MM.1S (cell line): ENCODE measurements at regions not wholly inside any gene's neighbourhood (a gene's known extent, or its start where the extent isn't known, plus 50 kb on each side); places are given as distances from the start of the nearest gene placed in this dataset.
A peak's percentile ranks its signal among the peaks of the same experiment; 100 is the strongest.

Experiments used
- DNase-seq: peaks from one replicate; pipeline ENCODE4 v3.0.0-alpha.2; 2015
- H2AFZ ChIP-seq: fragments of 300-600 bp; sonication (generic); 2 replicates; pipeline ENCODE4 v1.6.0; 2016; ENCODE audit warnings: antibody characterized with exemption, low read length
- H3F3A ChIP-seq: fragments of 300-600 bp; sonication (generic); 2 replicates; pipeline ENCODE4 v1.6.1; 2016; ENCODE audit warnings: mild to moderate bottlenecking, antibody characterized with exemption, low read length, moderate library complexity, mixed read lengths; ENCODE audit not compliant: insufficient read depth
- H3K27ac ChIP-seq: fragments of 300-600 bp; sonication (generic); 2 replicates; pipeline ENCODE4 v1.5.1; 2016; ENCODE audit warnings: mild to moderate bottlenecking, low read length
- H3K27me3 ChIP-seq: fragments of 300-600 bp; sonication (generic); replicated peaks from 2 replicates; pipeline ENCODE4 v1.6.0; 2016; ENCODE audit warnings: low read length; ENCODE audit not compliant: insufficient read depth
- H3K36me3 ChIP-seq: fragments of 300-600 bp; sonication (generic); replicated peaks from 2 replicates; pipeline ENCODE4 v1.6.1; 2016; ENCODE audit warnings: mild to moderate bottlenecking, low read length, mixed read lengths; ENCODE audit not compliant: insufficient read depth
- H3K4me1 ChIP-seq: fragments of 300-600 bp; sonication (generic); 2 replicates; pipeline ENCODE4 v1.6.1; 2016; ENCODE audit warnings: low read length, mixed read lengths
- H3K4me2 ChIP-seq: fragments of 300-600 bp; sonication (generic); 2 replicates; pipeline ENCODE4 v1.6.0; 2016; ENCODE audit warnings: low read depth, low read length
- H3K4me3 ChIP-seq: fragments of 300-600 bp; sonication (generic); 2 replicates; pipeline ENCODE4 v1.5.1; 2016; ENCODE audit warnings: low read length, mixed read lengths
- H3K79me2 ChIP-seq: fragments of 300-600 bp; sonication (generic); 2 replicates; pipeline ENCODE4 v1.6.1; 2016; ENCODE audit warnings: mixed run types, low read length, mixed read lengths
- H3K9ac ChIP-seq: fragments of 300-600 bp; sonication (generic); 2 replicates; pipeline ENCODE4 v1.6.1; 2016; ENCODE audit warnings: low read length, mixed read lengths
- H3K9me2 ChIP-seq: fragments of 300-600 bp; sonication (generic); replicated peaks from 2 replicates; pipeline ENCODE4 v1.6.1; 2016; ENCODE audit warnings: mild to moderate bottlenecking, low read length, mixed read lengths; ENCODE audit not compliant: insufficient read depth
- H3K9me3 ChIP-seq: fragments of 300-600 bp; sonication (generic); replicated peaks from 2 replicates; pipeline ENCODE4 v1.6.1; 2016; ENCODE audit warnings: mild to moderate bottlenecking, low read length, mixed read lengths; ENCODE audit not compliant: insufficient read depth
- H4K20me1 ChIP-seq: fragments of 300-600 bp; sonication (generic); 2 replicates; pipeline ENCODE4 v1.6.1; 2016; ENCODE audit warnings: mild to moderate bottlenecking, low read length, moderate library complexity, mixed read lengths; ENCODE audit not compliant: insufficient read depth
- EZH2 ChIP-seq: fragments of 300-600 bp; sonication (generic); optimal IDR thresholded peaks from 2 replicates; pipeline ENCODE3; 2017; ENCODE audit warnings: low read depth, mild to moderate bottlenecking, antibody characterized with exemption, low read length, mixed read lengths
- EZH2phosphoT487 ChIP-seq: fragments of 300-600 bp; sonication (generic); IDR thresholded peaks from 2 replicates; pipeline ENCODE4 v1.6.1; 2018; ENCODE audit warnings: antibody characterized with exemption, low read length
- TF ChIP-seq, protein P1 (sequence below): fragments of 300-600 bp; sonication (generic); IDR thresholded peaks from 2 replicates; pipeline ENCODE4 v1.5.1; 2016; ENCODE audit warnings: antibody characterized with exemption, low read length, mixed read lengths

DNA sequence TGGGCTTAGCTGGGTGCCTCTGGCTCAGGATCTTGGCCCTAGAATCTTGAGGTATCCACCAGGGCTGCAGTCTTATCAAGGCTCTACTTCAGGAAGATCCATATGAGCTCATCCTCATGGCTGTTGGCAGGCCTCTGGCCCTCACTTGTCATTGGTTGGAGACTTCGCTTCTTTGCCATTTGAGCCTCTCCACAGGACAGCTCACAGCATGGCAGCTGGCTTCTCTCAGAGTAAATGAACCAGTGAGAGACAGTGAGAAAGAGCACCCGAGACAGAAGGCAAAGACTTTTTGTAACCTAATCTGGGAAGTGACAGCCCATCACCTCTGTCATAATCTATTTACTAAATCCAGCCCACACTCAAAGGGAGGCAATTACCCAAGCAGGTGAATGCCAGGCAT, 236.8 kb downstream of the GPAT3 start:
- no peak overlapping the region for H2AFZ ChIP-seq
- H4K20me1 ChIP-seq: no peaks in the 10 kb centered on the region
- no peak for TF ChIP-seq EZH2phosphoT487
- TF ChIP-seq, protein P1, sequence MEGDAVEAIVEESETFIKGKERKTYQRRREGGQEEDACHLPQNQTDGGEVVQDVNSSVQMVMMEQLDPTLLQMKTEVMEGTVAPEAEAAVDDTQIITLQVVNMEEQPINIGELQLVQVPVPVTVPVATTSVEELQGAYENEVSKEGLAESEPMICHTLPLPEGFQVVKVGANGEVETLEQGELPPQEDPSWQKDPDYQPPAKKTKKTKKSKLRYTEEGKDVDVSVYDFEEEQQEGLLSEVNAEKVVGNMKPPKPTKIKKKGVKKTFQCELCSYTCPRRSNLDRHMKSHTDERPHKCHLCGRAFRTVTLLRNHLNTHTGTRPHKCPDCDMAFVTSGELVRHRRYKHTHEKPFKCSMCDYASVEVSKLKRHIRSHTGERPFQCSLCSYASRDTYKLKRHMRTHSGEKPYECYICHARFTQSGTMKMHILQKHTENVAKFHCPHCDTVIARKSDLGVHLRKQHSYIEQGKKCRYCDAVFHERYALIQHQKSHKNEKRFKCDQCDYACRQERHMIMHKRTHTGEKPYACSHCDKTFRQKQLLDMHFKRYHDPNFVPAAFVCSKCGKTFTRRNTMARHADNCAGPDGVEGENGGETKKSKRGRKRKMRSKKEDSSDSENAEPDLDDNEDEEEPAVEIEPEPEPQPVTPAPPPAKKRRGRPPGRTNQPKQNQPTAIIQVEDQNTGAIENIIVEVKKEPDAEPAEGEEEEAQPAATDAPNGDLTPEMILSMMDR: no peak
- no peak for TF ChIP-seq EZH2
- no peak for DNase-seq
- no peaks in the 10 kb centered on the region for H3K9me2 ChIP-seq
- H3K79me2 ChIP-seq: no peaks in the 10 kb centered on the region
- H3K27me3 ChIP-seq: no peaks in the 10 kb centered on the region
- H3K4me1 ChIP-seq: no peaks in the 10 kb centered on the region
- no peaks in the 10 kb centered on the region for H3K36me3 ChIP-seq
- H3K27ac ChIP-seq: no peak overlapping the region
- no peaks in the 10 kb centered on the region for H3F3A ChIP-seq
- no peak overlapping the region for H3K9ac ChIP-seq
- H3K9me3 ChIP-seq: no peaks in the 10 kb centered on the region
- no peak overlapping the region for H3K4me3 ChIP-seq
- no peak overlapping the region for H3K4me2 ChIP-seq

DNA sequence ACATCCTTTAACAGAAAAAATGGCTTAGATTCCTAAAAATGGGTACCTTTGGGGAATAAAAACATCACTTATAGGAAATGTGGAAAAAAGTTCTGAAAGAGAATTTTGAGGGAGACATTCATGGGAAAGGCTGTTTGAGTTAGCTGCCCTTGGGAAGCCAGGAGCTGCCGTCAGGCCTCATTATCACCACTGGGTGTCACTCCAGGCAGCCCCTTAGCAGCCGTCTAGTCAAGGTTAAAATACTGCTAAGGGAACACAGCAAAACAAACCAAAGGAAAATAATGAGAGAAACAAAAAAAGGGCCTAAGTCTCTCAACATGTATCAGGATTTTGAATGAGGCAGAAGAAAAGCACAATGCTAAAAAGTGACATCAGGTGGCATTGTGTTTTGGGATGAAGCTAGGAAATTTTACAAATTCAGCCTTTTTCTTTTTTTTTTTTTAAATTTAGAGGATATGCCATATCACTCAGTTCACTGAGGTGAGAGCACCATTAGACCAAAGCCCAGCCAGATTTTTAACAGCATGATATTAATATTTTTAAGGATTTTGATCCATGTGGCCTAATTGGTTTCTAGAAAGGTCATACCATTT, 235.3 kb downstream of the GPAT3 start:
- H4K20me1 ChIP-seq: no peaks in the 10 kb centered on the region
- no peaks in the 10 kb centered on the region for H3K27me3 ChIP-seq
- H2AFZ ChIP-seq: no peak overlapping the region
- H3K9me3 ChIP-seq: no peaks in the 10 kb centered on the region
- no peaks in the 10 kb centered on the region for H3K4me1 ChIP-seq
- H3K9ac ChIP-seq: no peak overlapping the region
- H3K9me2 ChIP-seq: no peaks in the 10 kb centered on the region
- H3K36me3 ChIP-seq: no peaks in the 10 kb centered on the region
- no peaks in the 10 kb centered on the region for H3K79me2 ChIP-seq
- H3K27ac ChIP-seq: no peak overlapping the region
- H3K4me3 ChIP-seq: no peak overlapping the region
- no peak overlapping the region for H3K4me2 ChIP-seq
- no peaks in the 10 kb centered on the region for H3F3A ChIP-seq
- DNase-seq: peak; percentile 29
- TF ChIP-seq EZH2 (no peak), EZH2phosphoT487 (no peak)
- TF ChIP-seq, protein P1: peak; percentile 53

DNA sequence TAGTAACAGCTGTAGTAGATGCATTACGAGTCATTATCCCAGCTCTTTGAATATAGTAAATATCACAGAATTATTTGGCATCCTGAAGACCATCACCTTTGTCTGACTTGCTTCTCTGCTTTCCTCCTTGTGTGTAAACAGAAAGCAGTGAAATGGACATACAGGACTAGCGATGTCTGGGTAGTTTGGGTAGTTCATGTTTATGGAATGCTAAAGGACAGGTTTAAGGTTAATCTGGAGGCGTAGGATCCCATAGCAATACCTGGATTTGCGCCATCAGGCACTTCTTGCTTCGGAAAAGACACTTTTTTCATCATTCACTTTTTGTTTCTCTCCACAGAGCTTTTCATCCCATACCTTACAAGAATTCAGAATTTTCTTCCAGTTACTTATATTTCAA, 232.2 kb downstream of the GPAT3 start:
- no peak overlapping the region for H3K27ac ChIP-seq
- no peaks in the 10 kb centered on the region for H3K9me2 ChIP-seq
- H4K20me1 ChIP-seq: no peaks in the 10 kb centered on the region
- no peak overlapping the region for H2AFZ ChIP-seq
- DNase-seq: no peak
- H3K4me2 ChIP-seq: no peak overlapping the region
- TF ChIP-seq EZH2phosphoT487: no peak
- TF ChIP-seq, protein P1: no peak
- no peak for TF ChIP-seq EZH2
- H3K79me2 ChIP-seq: no peaks in the 10 kb centered on the region
- H3K4me3 ChIP-seq: no peak overlapping the region
- H3K9ac ChIP-seq: no peak overlapping the region
- no peaks in the 10 kb centered on the region for H3K9me3 ChIP-seq
- H3K27me3 ChIP-seq: no peaks in the 10 kb centered on the region
- H3K36me3 ChIP-seq: no peaks in the 10 kb centered on the region
- no peaks in the 10 kb centered on the region for H3F3A ChIP-seq
- no peaks in the 10 kb centered on the region for H3K4me1 ChIP-seq
